Loucy (cell line): ENCODE measurements at regions not wholly inside any gene's neighbourhood (a gene's known extent, or its start where the extent isn't known, plus 50 kb on each side); places are given as distances from the start of the nearest gene placed in this dataset.

Source experiments
- H2AFZ ChIP-seq: fragments of 200-600 bp; sonication (generic); 2 replicates; pipeline ENCODE4 v1.6.0; 2016; ENCODE audit warnings: antibody characterized with exemption, mild to moderate bottlenecking, low read length, moderate library complexity
- H3F3A ChIP-seq: fragments of 200-600 bp; 2 replicates; pipeline ENCODE4 v1.6.0; 2016; ENCODE audit warnings: antibody characterized with exemption, low read depth, mild to moderate bottlenecking
- H3K27me3 ChIP-seq: fragments of 200-600 bp; sonication (generic); 2 replicates; pipeline ENCODE4 v1.6.1; 2014; ENCODE audit warnings: low read length, mild to moderate bottlenecking; ENCODE audit not compliant: insufficient read depth, poor library complexity, severe bottlenecking
- H3K36me3 ChIP-seq: fragments of 200-600 bp; sonication (generic); 2 replicates; pipeline ENCODE4 v1.6.1; 2016; ENCODE audit warnings: low read length; ENCODE audit not compliant: insufficient read depth
- H3K4me1 ChIP-seq: fragments of 200-600 bp; sonication (generic); 2 replicates; pipeline ENCODE4 v1.5.1; 2014; ENCODE audit warnings: low read length, mild to moderate bottlenecking; ENCODE audit not compliant: insufficient read depth, poor library complexity, severe bottlenecking
- H3K4me2 ChIP-seq: fragments of 200-600 bp; sonication (generic); 2 replicates; pipeline ENCODE4 v1.6.0; 2014; ENCODE audit warnings: antibody characterized with exemption, low read length, low read depth, mild to moderate bottlenecking; ENCODE audit not compliant: poor library complexity, severe bottlenecking
- H3K4me3 ChIP-seq: fragments of 200-600 bp; sonication (generic); 2 replicates; pipeline ENCODE4 v1.5.1; 2014; ENCODE audit warnings: low read length, mild to moderate bottlenecking, mixed read lengths; ENCODE audit not compliant: poor library complexity, severe bottlenecking
- H3K79me2 ChIP-seq: fragments of 200-600 bp; sonication (generic); 2 replicates; pipeline ENCODE4 v1.6.1; 2014; ENCODE audit warnings: low read length; ENCODE audit not compliant: insufficient read depth
- H3K9ac ChIP-seq: fragments of 200-600 bp; sonication (generic); 2 replicates; pipeline ENCODE4 v1.6.0; 2014; ENCODE audit warnings: mild to moderate bottlenecking, low read depth, low read length, moderate library complexity; ENCODE audit not compliant: poor library complexity, severe bottlenecking
- H3K9me2 ChIP-seq: fragments of 200-600 bp; sonication (generic); replicated peaks from 2 replicates; pipeline ENCODE4 v1.6.1; 2016; ENCODE audit warnings: low read depth, low read length, mixed read lengths
- H3K9me3 ChIP-seq: fragments of 200-600 bp; sonication (generic); 2 replicates; pipeline ENCODE4 v1.6.1; 2014; ENCODE audit warnings: mild to moderate bottlenecking, antibody characterized with exemption, low read length, low read depth; ENCODE audit not compliant: insufficient read depth
- H4K20me1 ChIP-seq: fragments of 200-600 bp; sonication (generic); 2 replicates; pipeline ENCODE4 v1.6.0; 2014; ENCODE audit warnings: antibody characterized with exemption, low read length, mild to moderate bottlenecking; ENCODE audit not compliant: insufficient read depth, poor library complexity, severe bottlenecking
- CTCF ChIP-seq: fragments of 200-600 bp; sonication (generic); conservative IDR thresholded peaks from 2 replicates; pipeline ENCODE4 v1.5.1; 2014; ENCODE audit warnings: mild to moderate bottlenecking, antibody characterized with exemption, low read length
- EZH2phosphoT487 ChIP-seq: fragments of 200-600 bp; IDR thresholded peaks from 2 replicates; pipeline ENCODE4 v1.6.1; 2018; ENCODE audit warnings: antibody characterized with exemption, mild to moderate bottlenecking, moderate library complexity, borderline replicate concordance

GRCh38 chr2:58608146-58608545 lies 367.0 kb upstream of the FANCL start:
- H3K9me3 ChIP-seq: no peaks in the 10 kb centered on the region
- no peaks in the 10 kb centered on the region for H3K27me3 ChIP-seq
- no peak overlapping the region for H3K4me2 ChIP-seq
- TF ChIP-seq EZH2phosphoT487 (no peak), CTCF (no peak)
- no peak overlapping the region for H3K9ac ChIP-seq
- H4K20me1 ChIP-seq: no peaks in the 10 kb centered on the region
- no peak overlapping the region for H3K4me3 ChIP-seq
- H2AFZ ChIP-seq: no peak overlapping the region
- no peaks in the 10 kb centered on the region for H3F3A ChIP-seq
- H3K79me2 ChIP-seq: no peaks in the 10 kb centered on the region
- no peaks in the 10 kb centered on the region for H3K36me3 ChIP-seq
- peaks cover 10% of the 10 kb centered on the region for H3K4me1 ChIP-seq
- no peaks in the 10 kb centered on the region for H3K9me2 ChIP-seq

GRCh38 chr2:58607448-58607847 lies 366.3 kb upstream of the FANCL start:
- H3K4me2 ChIP-seq: no peak overlapping the region
- no peaks in the 10 kb centered on the region for H3K36me3 ChIP-seq
- H3K4me3 ChIP-seq: no peak overlapping the region
- H2AFZ ChIP-seq: no peak overlapping the region
- H3K79me2 ChIP-seq: no peaks in the 10 kb centered on the region
- no peaks in the 10 kb centered on the region for H4K20me1 ChIP-seq
- H3K9me2 ChIP-seq: no peaks in the 10 kb centered on the region
- no peak for TF ChIP-seq EZH2phosphoT487
- no peak for TF ChIP-seq CTCF
- no peaks in the 10 kb centered on the region for H3K9me3 ChIP-seq
- H3K4me1 ChIP-seq: peaks cover 10% of the 10 kb centered on the region
- no peaks in the 10 kb centered on the region for H3K27me3 ChIP-seq
- no peak overlapping the region for H3K9ac ChIP-seq
- H3F3A ChIP-seq: no peaks in the 10 kb centered on the region

GRCh38 chr2:58606799-58607198 lies 365.7 kb upstream of the FANCL start:
- Histone ChIP-seq H3K4me2 (no peak overlapping the region), H3F3A (no peaks in the 10 kb centered on the region), H3K36me3 (no peaks in the 10 kb centered on the region), H3K4me1 (peaks cover 10% of the 10 kb centered on the region), H2AFZ (0 out of 2 replicates have a peak overlapping the region, but pooled peaks have one; percentile 37), H3K27me3 (no peaks in the 10 kb centered on the region), H3K79me2 (no peaks in the 10 kb centered on the region), H3K9me2 (no peaks in the 10 kb centered on the region), H3K4me3 (no peak overlapping the region), H4K20me1 (no peaks in the 10 kb centered on the region), H3K9ac (no peak overlapping the region), H3K9me3 (no peaks in the 10 kb centered on the region)
- no peak for TF ChIP-seq CTCF
- TF ChIP-seq EZH2phosphoT487: no peak
